Cardiac fibroblast (primary cell): ENCODE measurements at regions not wholly inside any gene's neighbourhood (a gene's known extent, or its start where the extent isn't known, plus 50 kb on each side); places are given as distances from the start of the nearest gene placed in this dataset.

Experiments used
- DNase-seq, 2 donors: peaks; one replicate each; pipeline versions ENCODE4 v3.0.0 to v3.0.0-alpha.2; 2010; ENCODE audit warnings: low read depth in 2 of 2
- H3K4me3 ChIP-seq, 2 donors: replicated peaks in 1 of 2; 1 replicate in 1 of 2; 2 replicates in 1 of 2; pipeline ENCODE4 v1.5.1; 2011; ENCODE audit warnings: low read depth in 2 of 2, low read length in 2 of 2, mild to moderate bottlenecking in 2 of 2, moderate library complexity in 1 of 2
- CTCF ChIP-seq: IDR thresholded peaks from one replicate; pipeline ENCODE4 v1.5.1; 2011; ENCODE audit warnings: low read depth, mild to moderate bottlenecking, low read length, inconsistent platforms

- no peak overlapping the region for H3K4me3 ChIP-seq
- no peak for DNase-seq
- no peak for TF ChIP-seq CTCF
These were observed 69.3 kb upstream of the C14orf180 start for GRCh38 chr14:104510216-104510615.

GRCh38 chr14:104510794-104511611 is 68.6 kb upstream of the C14orf180 start:
- DNase-seq, result no peak
- H3K4me3 ChIP-seq, result no peak overlapping the region
- no peak for TF ChIP-seq CTCF

GRCh38 chr14:104512061-104512460 is 67.5 kb upstream of the C14orf180 start:
- TF ChIP-seq CTCF, result no peak
- DNase-seq, result no peak
- no peak overlapping the region for H3K4me3 ChIP-seq

- TF ChIP-seq CTCF, result no peak
- H3K4me3 ChIP-seq, result no peak overlapping the region
- DNase-seq, result no peak
These were observed 66.6 kb upstream of the C14orf180 start for GRCh38 chr14:104512771-104513640.

GRCh38 chr14:104513641-104514046 is 65.9 kb upstream of the C14orf180 start:
- TF ChIP-seq CTCF, result no peak
- no peak overlapping the region for H3K4me3 ChIP-seq

GRCh38 chr14:104514156-104514848 is 65.3 kb upstream of the C14orf180 start:
- no peak for TF ChIP-seq CTCF

More at GRCh38 chr14:104513641-104514046, 65.9 kb upstream of the C14orf180 start:
- DNase-seq, result no peak

More at GRCh38 chr14:104514156-104514848, 65.3 kb upstream of the C14orf180 start:
- no peak for DNase-seq
- no peak overlapping the region for H3K4me3 ChIP-seq
